SK-N-MC (cell line): ENCODE measurements at regions not wholly inside any gene's neighbourhood (a gene's known extent, or its start where the extent isn't known, plus 50 kb on each side); places are given as distances from the start of the nearest gene placed in this dataset.
"Not testable (repeated sequence)": the region's sequence is repeated elsewhere in the genome, so short reads cannot be mapped to it uniquely, and the experiment has no call there.

Experiments used
- DNase-seq: peaks from one replicate; pipeline ENCODE4 v3.0.0-alpha.2; 2011; ENCODE audit warnings: low read depth, low spot score
- H3K27ac ChIP-seq: fragments of 200-600 bp; sonication (generic); 2 replicates; pipeline ENCODE4 v1.5.1; 2016; ENCODE audit warnings: mixed run types
- H3K36me3 ChIP-seq: fragments of 200-600 bp; sonication (generic); 2 replicates; pipeline ENCODE4 v1.6.1; 2017; ENCODE audit warnings: antibody characterized with exemption, low read length, mixed read lengths; ENCODE audit not compliant: insufficient read depth
- H3K4me3 ChIP-seq: fragments of 200-600 bp; sonication (generic); 2 replicates; pipeline ENCODE4 v1.5.1; 2016
- H3K9ac ChIP-seq: fragments of 200-600 bp; sonication (generic); 2 replicates; pipeline ENCODE4 v1.8.0; 2017; ENCODE audit warnings: mixed run types, mixed read lengths; ENCODE audit not compliant: insufficient read length
- H3K9me3 ChIP-seq: fragments of 200-600 bp; sonication (generic); 2 replicates; pipeline ENCODE4 v1.6.1; 2017; ENCODE audit warnings: low read depth, mild to moderate bottlenecking, antibody characterized with exemption, low read length, moderate library complexity, mixed read lengths
- EZH2 ChIP-seq: fragments of 200-600 bp; sonication (generic); IDR thresholded peaks from one replicate; pipeline ENCODE4 v1.6.1; 2017; ENCODE audit warnings: antibody characterized with exemption
- FOXP2 ChIP-seq: optimal IDR thresholded peaks from 2 replicates; pipeline ENCODE3; 2011; ENCODE audit warnings: mild to moderate bottlenecking, moderate library complexity; ENCODE audit not compliant: insufficient read depth; ENCODE audit errors: extremely low read length, control extremely low read depth
- POLR2AphosphoS5 ChIP-seq: IDR thresholded peaks from 2 replicates; pipeline ENCODE4 v1.6.1; 2012; ENCODE audit warnings: mild to moderate bottlenecking, low read depth, low read length, borderline replicate concordance

DNA sequence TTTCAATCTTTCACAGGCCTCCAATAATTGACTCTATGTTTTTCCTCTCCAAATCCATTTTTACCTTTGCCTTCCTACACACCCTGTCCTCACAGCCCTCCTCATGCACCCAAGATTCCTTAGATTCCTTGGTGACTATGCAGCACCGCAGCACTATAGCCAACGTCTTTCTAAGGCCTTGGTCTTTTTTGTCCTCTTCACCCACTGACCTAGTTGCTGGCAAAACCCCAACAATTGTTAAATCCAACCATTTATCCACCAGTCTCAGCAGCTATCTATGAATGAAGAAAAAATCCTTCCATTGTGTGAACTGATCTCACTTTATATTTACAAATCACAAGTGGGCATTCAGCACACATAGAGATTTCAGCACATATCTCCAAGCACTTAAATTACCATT is 203.9 kb downstream of the VGLL3 start:
- Histone ChIP-seq H3K27ac (no peak overlapping the region), H3K4me3 (no peak overlapping the region), H3K9ac (no peak overlapping the region), H3K36me3 (no peaks in the 10 kb centered on the region), H3K9me3 (no peaks in the 10 kb centered on the region)
- TF ChIP-seq FOXP2 = no peak
- TF ChIP-seq POLR2AphosphoS5 = no peak
- TF ChIP-seq EZH2 = no peak
- DNase-seq = no peak

GRCh38 chr3:86785386-86785785 is 205.6 kb downstream of the VGLL3 start:
- Histone ChIP-seq H3K4me3 (0 out of 2 replicates have a peak overlapping the region, but pooled peaks have one; percentile 25), H3K36me3 (no peaks in the 10 kb centered on the region), H3K27ac (no peak overlapping the region), H3K9me3 (no peaks in the 10 kb centered on the region), H3K9ac (peak overlapping the region; percentile 14)
- no peak for TF ChIP-seq EZH2
- no peak for TF ChIP-seq FOXP2
- no peak for TF ChIP-seq POLR2AphosphoS5
- DNase-seq = no peak

- no peak for TF ChIP-seq FOXP2
- TF ChIP-seq EZH2 = no peak
- TF ChIP-seq POLR2AphosphoS5 = no peak
- peak overlapping the region; percentile 61 for H3K9ac ChIP-seq
- DNase-seq = no peak
- H3K4me3 ChIP-seq = peak overlapping the region; percentile 60
- H3K9me3 ChIP-seq = no peaks in the 10 kb centered on the region
- no peaks in the 10 kb centered on the region for H3K36me3 ChIP-seq
- H3K27ac ChIP-seq = peak overlapping the region; percentile 92
Measured at GRCh38 chr3:86782866-86783265, 208.1 kb downstream of the VGLL3 start.

DNA sequence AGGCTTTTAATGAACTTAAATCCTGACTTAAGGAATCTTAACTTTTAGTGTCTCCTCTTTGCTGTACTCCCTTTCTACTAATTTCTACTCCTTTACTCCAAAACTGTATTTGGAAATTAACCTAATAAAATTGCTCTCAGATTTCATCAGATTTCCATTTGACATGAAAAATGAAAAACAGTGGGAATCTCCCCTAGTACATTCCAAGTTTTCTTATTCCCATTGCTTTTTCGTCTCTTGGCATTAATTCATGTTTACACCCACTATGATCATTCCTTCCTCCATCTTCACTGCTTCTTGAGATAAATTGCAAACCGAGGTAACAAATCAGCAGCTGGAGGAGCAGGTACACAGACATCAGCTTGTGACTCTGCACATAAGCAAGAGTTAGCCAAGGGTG is 208.7 kb downstream of the VGLL3 start:
- peak overlapping the region; percentile 60 for H3K4me3 ChIP-seq
- H3K27ac ChIP-seq = peak overlapping the region; percentile 92
- H3K9me3 ChIP-seq = no peaks in the 10 kb centered on the region
- DNase-seq = no peak
- no peaks in the 10 kb centered on the region for H3K36me3 ChIP-seq
- TF ChIP-seq EZH2 = no peak
- no peak for TF ChIP-seq FOXP2
- no peak for TF ChIP-seq POLR2AphosphoS5
- H3K9ac ChIP-seq = peak overlapping the region; percentile 61

- Histone ChIP-seq H3K4me3 (no peak overlapping the region), H3K9me3 (no peaks in the 10 kb centered on the region), H3K36me3 (no peaks in the 10 kb centered on the region), H3K27ac (no peak overlapping the region), H3K9ac (no peak overlapping the region)
- TF ChIP-seq POLR2AphosphoS5 (no peak), EZH2 (no peak), FOXP2 (no peak)
- peak; percentile 66 for DNase-seq
Measured at GRCh38 chr3:86774082-86774691, 216.8 kb downstream of the VGLL3 start.

DNA sequence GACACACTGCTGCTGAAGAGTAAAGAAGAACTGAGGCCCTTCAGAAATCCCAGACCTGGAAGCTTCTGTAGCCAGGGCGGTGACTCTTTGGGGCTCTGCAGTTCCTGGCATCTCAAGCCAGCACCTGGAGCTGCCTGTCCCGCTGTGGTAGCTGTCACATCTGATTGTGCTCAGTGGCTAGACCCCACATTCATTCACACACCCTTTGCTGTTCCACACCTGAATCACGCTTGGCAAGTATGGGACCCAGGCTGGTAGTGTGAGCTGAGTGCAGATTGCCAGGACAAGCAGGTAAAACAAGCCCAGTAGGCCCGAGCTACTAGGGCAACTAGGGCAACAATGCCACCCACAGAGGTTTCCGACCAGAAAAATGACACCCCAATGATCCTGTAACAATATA is 218.2 kb downstream of the VGLL3 start:
- no peak overlapping the region for H3K9ac ChIP-seq
- DNase-seq = no peak
- no peaks in the 10 kb centered on the region for H3K9me3 ChIP-seq
- no peak for TF ChIP-seq EZH2
- no peaks in the 10 kb centered on the region for H3K36me3 ChIP-seq
- H3K27ac ChIP-seq = no peak overlapping the region
- H3K4me3 ChIP-seq = no peak overlapping the region

GRCh38 chr3:86771741-86772512 is 219.0 kb downstream of the VGLL3 start:
- Histone ChIP-seq H3K27ac (no peak overlapping the region), H3K36me3 (no peaks in the 10 kb centered on the region), H3K9ac (no peak overlapping the region), H3K9me3 (no peaks in the 10 kb centered on the region), H3K4me3 (no peak overlapping the region)
- DNase-seq = no peak
- TF ChIP-seq FOXP2 (no peak), POLR2AphosphoS5 (no peak), EZH2 (no peak)

GRCh38 chr3:86766331-86766730 is 224.6 kb downstream of the VGLL3 start:
- Histone ChIP-seq H3K9me3 (no peaks in the 10 kb centered on the region; the same call in 1 of the 2 replicates), H3K36me3 (no peaks in the 10 kb centered on the region), H3K4me3 (no peak overlapping the region), H3K27ac (no peak overlapping the region), H3K9ac (no peak overlapping the region)
- TF ChIP-seq FOXP2 (no peak), EZH2 (no peak), POLR2AphosphoS5 (no peak)
- DNase-seq = no peak

DNA sequence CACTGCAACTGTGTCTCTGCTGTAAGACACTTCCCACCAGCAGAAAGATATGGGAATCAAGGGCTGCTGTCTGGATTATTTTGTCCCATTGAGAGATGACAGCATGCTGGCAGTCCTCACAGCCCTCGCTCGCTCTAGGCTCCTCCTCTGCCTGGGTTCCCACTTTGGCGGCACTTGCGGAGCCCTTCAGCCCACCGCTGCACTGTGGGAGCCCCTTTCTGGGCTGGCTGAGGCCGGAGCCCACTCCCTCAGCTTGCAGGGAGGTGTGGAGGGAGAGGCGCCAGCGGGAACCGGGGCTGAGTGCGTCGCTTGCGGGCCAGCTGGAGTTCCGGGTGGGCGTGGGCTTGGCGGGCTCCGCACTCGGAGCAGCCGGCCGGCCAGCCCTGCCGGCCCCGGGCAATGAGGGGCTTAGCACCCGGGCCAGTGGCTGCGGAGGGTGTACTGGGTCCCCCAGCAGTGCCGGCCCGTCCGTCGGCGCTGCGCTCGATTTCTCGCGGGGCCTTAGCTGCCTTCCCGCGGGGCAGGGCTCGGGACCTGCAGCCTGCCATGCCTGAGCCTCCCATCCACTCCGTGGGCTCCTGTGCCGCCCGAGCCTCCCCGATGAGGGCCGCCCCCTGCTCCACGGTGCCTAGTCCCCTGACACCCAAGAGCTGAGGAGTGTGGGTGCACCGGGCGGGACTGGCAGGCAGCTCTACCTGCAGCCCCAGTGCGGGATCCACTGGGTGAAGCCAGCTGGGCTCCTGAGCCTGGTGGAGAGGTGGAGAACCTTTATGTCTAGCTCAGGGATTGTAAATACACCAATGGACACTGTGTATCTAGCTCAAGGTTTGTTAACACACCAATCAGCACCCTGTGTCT is 233.4 kb downstream of the VGLL3 start:
- H3K9me3 ChIP-seq, H3K36me3 ChIP-seq, DNase-seq, H3K27ac ChIP-seq, H3K4me3 ChIP-seq, H3K9ac ChIP-seq: not testable (repeated sequence)
